ENCODE measurements at regions not wholly inside any gene's neighbourhood (a gene's known extent, or its start where the extent isn't known, plus 50 kb on each side); places are given as distances from the start of the nearest gene placed in this dataset.

GRCh38 chr2:58535182-58535581 is 294.1 kb upstream of the FANCL start:
- Mint-ChIP-seq H3K4me1 (peaks cover 5% of the 10 kb centered on the region), H3K27ac (no peak overlapping the region), H3K36me3 (ENCODE audit: low read depth) (no peaks in the 10 kb centered on the region), H3K27me3 (ENCODE audit: low read depth) (peaks cover 4% of the 10 kb centered on the region), H3K4me3 (no peak overlapping the region), H3K9me3 (no peaks in the 10 kb centered on the region)
- no peak for TF ChIP-seq CTCF (IDR thresholded peaks at IDR 0.05; ENCODE audit: unreplicated experiment in 3 of 3)

- Mint-ChIP-seq H3K4me1 (no peaks in the 10 kb centered on the region), H3K27me3 (ENCODE audit: low read depth) (peaks cover 4% of the 10 kb centered on the region), H3K4me3 (no peak overlapping the region), H3K36me3 (ENCODE audit: low read depth) (no peaks in the 10 kb centered on the region), H3K9me3 (no peaks in the 10 kb centered on the region), H3K27ac (no peak overlapping the region)
- TF ChIP-seq CTCF (IDR thresholded peaks at IDR 0.05; ENCODE audit: unreplicated experiment in 3 of 3) = no peak
These were observed 292.3 kb upstream of the FANCL start for GRCh38 chr2:58533376-58533775.

- Mint-ChIP-seq H3K9me3 (no peaks in the 10 kb centered on the region), H3K4me3 (no peak overlapping the region), H3K4me1 (no peaks in the 10 kb centered on the region), H3K27ac (no peak overlapping the region), H3K36me3 (ENCODE audit: low read depth) (no peaks in the 10 kb centered on the region), H3K27me3 (ENCODE audit: low read depth) (peaks cover 4% of the 10 kb centered on the region)
- TF ChIP-seq CTCF (IDR thresholded peaks at IDR 0.05; ENCODE audit: unreplicated experiment in 3 of 3) = no peak
These were observed 291.5 kb upstream of the FANCL start for GRCh38 chr2:58532641-58533040.

- Mint-ChIP-seq H3K27ac (no peak overlapping the region), H3K27me3 (ENCODE audit: low read depth) (no peaks in the 10 kb centered on the region), H3K9me3 (no peaks in the 10 kb centered on the region), H3K4me1 (no peaks in the 10 kb centered on the region), H3K4me3 (no peak overlapping the region), H3K36me3 (ENCODE audit: low read depth) (no peaks in the 10 kb centered on the region)
- no peak for TF ChIP-seq CTCF (IDR thresholded peaks at IDR 0.05; ENCODE audit: unreplicated experiment in 3 of 3)
These were observed 286.5 kb upstream of the FANCL start for GRCh38 chr2:58527647-58528046.

GRCh38 chr2:58521803-58522554 is 280.9 kb upstream of the FANCL start:
- Mint-ChIP-seq H3K9me3 (no peaks in the 10 kb centered on the region), H3K4me1 (no peaks in the 10 kb centered on the region), H3K4me3 (no peak overlapping the region), H3K27ac (no peak overlapping the region), H3K27me3 (ENCODE audit: low read depth) (peaks cover 5% of the 10 kb centered on the region), H3K36me3 (ENCODE audit: low read depth) (no peaks in the 10 kb centered on the region)
- TF ChIP-seq CTCF (IDR thresholded peaks at IDR 0.05; ENCODE audit: unreplicated experiment in 3 of 3) = no peak

GRCh38 chr2:58520903-58521302 is 279.8 kb upstream of the FANCL start:
- TF ChIP-seq CTCF (IDR thresholded peaks at IDR 0.05; ENCODE audit: unreplicated experiment in 3 of 3) = no peak

More at GRCh38 chr2:58520903-58521302, 279.8 kb upstream of the FANCL start:
- H3K27ac Mint-ChIP-seq = no peak overlapping the region
- H3K4me3 Mint-ChIP-seq = no peak overlapping the region
- H3K9me3 Mint-ChIP-seq = no peaks in the 10 kb centered on the region
- H3K36me3 Mint-ChIP-seq (ENCODE audit: low read depth) = no peaks in the 10 kb centered on the region
- peaks cover 5% of the 10 kb centered on the region for H3K27me3 Mint-ChIP-seq (ENCODE audit: low read depth)
- H3K4me1 Mint-ChIP-seq = no peaks in the 10 kb centered on the region

Data from nephron (organoid).